HAP-1 (cell line): ENCODE measurements at regions not wholly inside any gene's neighbourhood (a gene's known extent, or its start where the extent isn't known, plus 50 kb on each side); places are given as distances from the start of the nearest gene placed in this dataset.

Source experiments
- DNase-seq, 2 experiments: peaks; one replicate each; pipeline ENCODE4 v3.0.0-alpha.2; 2016 to 2020; ENCODE audit warnings: low spot score in 2 of 2
- H3K27me3 ChIP-seq: fragments of 250-450 bp; sonication (Bioruptor Pico); 2 replicates; pipeline ENCODE4 v1.5.1; 2020; ENCODE audit warnings: low read depth, mild to moderate bottlenecking, moderate library complexity
- H3K36me3 ChIP-seq: fragments of 250-450 bp; sonication (Bioruptor Pico); replicated peaks from 2 replicates; pipeline ENCODE4 v1.5.1; 2020; ENCODE audit warnings: mild to moderate bottlenecking
- H3K4me1 ChIP-seq: fragments of 250-450 bp; sonication (Bioruptor Pico); 2 replicates; pipeline ENCODE4 v1.5.1; 2020; ENCODE audit warnings: mild to moderate bottlenecking
- H3K4me3 ChIP-seq: fragments of 250-450 bp; sonication (Bioruptor Pico); 2 replicates; pipeline ENCODE4 v1.5.1; 2020; ENCODE audit warnings: mild to moderate bottlenecking, moderate library complexity
- H3K9me3 ChIP-seq: fragments of 250-450 bp; sonication (Bioruptor Pico); 2 replicates; pipeline ENCODE4 v1.5.1; 2020; ENCODE audit warnings: mild to moderate bottlenecking, moderate library complexity
- in situ Hi-C: fragments of 300-500 bp; cut with MboI; formaldehyde crosslinking; loops from 3 replicates; pipeline ENCODE4 v1.14.3; 2020; ENCODE audit warnings: low sequenced_read_pairs, inconsistent platforms, mixed read lengths

DNA sequence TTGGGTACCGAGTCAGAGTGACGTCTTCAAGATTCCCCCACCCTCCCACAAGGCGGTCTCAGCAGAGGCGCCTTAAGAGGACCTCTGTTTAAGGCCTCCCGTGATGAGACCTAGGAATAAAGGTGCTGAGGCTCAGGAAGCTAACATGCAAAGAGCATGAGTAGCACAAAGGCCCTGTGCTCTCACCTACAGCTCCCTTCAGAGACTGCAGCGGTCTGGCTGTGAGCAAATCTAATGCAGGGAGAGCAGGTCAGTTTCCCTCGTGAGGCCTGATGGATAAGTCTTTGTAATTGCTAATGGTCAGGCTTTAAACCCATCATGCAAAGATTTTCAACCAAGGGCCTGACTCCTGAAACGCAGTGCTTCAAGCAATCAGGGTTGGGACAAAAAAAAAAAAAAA is 909.3 kb upstream of the GHITM start:
- Histone ChIP-seq H3K4me3 (no peak overlapping the region), H3K36me3 (no peaks in the 10 kb centered on the region), H3K9me3 (no peaks in the 10 kb centered on the region), H3K4me1 (no peaks in the 10 kb centered on the region), H3K27me3 (no peaks in the 10 kb centered on the region)
- DNase-seq, result no peak
- in situ Hi-C loops, result no loop called here

DNA sequence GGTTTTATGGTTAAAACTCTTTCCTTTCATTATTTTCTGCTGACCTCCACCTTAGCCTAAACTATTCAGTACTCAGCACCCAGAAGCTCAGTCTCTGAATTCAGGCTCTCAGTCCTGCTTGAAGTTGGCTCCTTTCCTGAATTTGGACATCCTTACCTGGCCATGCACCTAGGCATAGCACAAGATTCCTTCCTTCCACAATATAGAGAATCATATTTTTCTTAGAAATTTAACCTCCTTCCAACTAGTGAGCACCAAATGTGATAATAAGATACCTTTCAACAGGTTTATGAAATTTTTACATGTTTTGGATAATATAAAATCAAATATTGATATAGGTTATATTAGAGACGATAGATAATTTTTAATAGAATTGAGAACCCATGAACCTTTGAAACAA is 905.6 kb upstream of the GHITM start:
- Histone ChIP-seq H3K9me3 (no peaks in the 10 kb centered on the region), H3K27me3 (no peaks in the 10 kb centered on the region), H3K36me3 (no peaks in the 10 kb centered on the region), H3K4me1 (no peaks in the 10 kb centered on the region), H3K4me3 (no peak overlapping the region)
- DNase-seq, result no peak
- in situ Hi-C loops, result no loop called here

DNA sequence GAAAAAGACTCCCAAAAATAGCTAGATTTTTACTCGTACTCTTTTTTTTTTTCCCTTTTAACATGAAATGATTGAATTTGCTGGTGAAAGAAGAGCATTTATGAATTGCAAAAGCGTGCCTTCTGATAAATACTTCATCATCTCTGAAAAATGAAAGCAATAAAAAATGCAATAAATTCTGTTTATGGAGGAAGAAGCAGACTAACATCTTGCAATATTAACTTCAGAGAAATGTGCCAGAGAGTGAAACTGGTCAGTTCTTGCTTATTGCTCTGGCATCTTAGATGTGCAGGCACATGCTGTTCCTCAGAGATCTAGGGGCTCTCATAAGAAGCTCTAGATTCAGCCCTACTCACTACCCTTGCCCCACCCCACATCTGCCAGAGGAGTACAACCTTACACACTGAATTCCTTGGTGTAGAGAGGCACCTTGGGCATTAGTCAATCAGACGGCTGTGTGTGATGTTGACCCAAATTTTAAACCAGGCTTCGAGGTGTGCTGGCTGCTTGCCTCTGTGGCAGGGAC is 891.1 kb upstream of the GHITM start:
- DNase-seq, result no peak
- H3K4me1 ChIP-seq, result no peaks in the 10 kb centered on the region
- H3K27me3 ChIP-seq, result no peaks in the 10 kb centered on the region
- H3K9me3 ChIP-seq, result no peaks in the 10 kb centered on the region
- no peaks in the 10 kb centered on the region for H3K36me3 ChIP-seq
- in situ Hi-C loops, result no loop called here
- no peak overlapping the region for H3K4me3 ChIP-seq

GRCh38 chr10:83250396-83250795 is 888.9 kb upstream of the GHITM start:
- Histone ChIP-seq H3K36me3 (no peaks in the 10 kb centered on the region), H3K4me3 (no peak overlapping the region), H3K4me1 (no peaks in the 10 kb centered on the region), H3K27me3 (no peaks in the 10 kb centered on the region), H3K9me3 (no peaks in the 10 kb centered on the region)
- in situ Hi-C loops, result no loop called here
- DNase-seq, result no peak

DNA sequence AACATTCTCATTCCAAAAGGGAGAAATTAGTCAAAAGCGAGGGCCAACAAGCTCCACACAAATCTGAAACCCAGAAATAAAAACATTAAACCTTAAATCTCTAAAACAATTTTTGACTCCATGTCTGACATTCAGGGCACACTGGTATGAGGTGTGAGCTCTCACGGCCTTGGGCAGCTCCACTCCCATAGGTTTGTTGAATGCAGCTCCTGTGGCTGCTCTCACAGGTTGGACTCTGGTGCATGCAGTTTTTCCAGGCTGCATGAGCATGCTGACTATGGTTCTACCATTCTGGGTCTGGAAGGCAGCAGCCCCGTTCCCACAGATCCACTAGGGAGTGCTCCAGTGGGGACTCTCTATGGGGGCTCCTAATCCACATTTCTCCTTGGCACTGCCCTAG is 887.1 kb upstream of the GHITM start:
- Histone ChIP-seq H3K4me1 (no peaks in the 10 kb centered on the region), H3K36me3 (no peaks in the 10 kb centered on the region), H3K9me3 (no peaks in the 10 kb centered on the region), H3K4me3 (no peak overlapping the region), H3K27me3 (no peaks in the 10 kb centered on the region)
- DNase-seq, result no peak
- in situ Hi-C loops, result no loop called here

DNA sequence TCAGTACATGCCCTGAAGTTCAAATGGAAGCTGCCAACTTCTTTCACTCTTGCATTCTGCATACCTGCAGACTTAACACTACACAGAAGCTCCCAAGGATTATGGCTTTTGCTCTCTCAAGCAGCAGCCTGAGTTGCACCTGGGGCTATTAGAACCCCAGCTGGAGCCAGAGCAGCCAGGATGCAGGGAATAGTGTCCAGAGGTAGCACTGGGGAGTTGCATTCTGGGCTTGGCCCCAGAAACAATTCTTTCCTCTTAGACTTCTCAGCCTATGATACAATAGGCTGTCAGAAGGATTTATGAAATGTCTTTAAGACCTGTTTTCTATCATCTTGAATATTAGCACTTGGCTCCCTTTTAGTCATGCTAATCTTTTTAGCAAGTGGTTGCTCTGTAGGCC is 886.7 kb upstream of the GHITM start:
- no peaks in the 10 kb centered on the region for H3K36me3 ChIP-seq
- no peak overlapping the region for H3K4me3 ChIP-seq
- H3K27me3 ChIP-seq, result no peaks in the 10 kb centered on the region
- no peak for DNase-seq
- no peaks in the 10 kb centered on the region for H3K9me3 ChIP-seq
- no peaks in the 10 kb centered on the region for H3K4me1 ChIP-seq
- in situ Hi-C loops, result no loop called here

DNA sequence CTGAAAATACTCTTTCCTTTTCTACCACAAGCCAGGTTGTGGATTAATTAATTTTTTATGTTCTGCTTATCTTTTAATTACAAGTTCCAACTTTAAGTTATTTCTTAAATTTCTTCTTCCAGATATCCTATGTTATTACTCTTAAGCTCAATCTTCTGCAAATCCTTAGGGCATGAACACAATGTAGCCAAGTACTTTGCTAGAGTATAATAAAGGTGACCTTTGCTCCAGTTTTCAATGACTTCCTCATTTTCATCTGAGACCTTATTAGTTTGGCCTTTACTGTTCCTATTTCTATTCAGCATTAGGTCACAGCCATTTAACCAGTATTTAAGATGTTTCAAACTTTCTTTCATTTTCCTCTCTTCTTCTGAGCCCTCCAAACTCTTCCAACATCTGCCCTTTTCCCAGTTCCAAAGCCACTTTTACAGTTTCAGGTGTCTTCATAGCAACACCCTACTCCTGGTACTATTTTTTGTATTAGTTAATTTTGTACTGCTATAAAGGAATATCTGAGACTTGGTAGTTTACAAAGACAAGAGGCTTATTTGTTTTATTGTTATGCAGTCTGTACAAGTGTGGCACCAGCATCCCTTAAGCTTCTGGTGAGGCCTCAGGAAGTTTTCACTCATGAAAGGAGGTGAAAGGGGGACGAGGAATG is 886.2 kb upstream of the GHITM start:
- H3K27me3 ChIP-seq, result no peaks in the 10 kb centered on the region
- no peaks in the 10 kb centered on the region for H3K4me1 ChIP-seq
- no peak for DNase-seq
- H3K36me3 ChIP-seq, result no peaks in the 10 kb centered on the region
- in situ Hi-C loops, result no loop called here
- H3K4me3 ChIP-seq, result no peak overlapping the region
- H3K9me3 ChIP-seq, result no peaks in the 10 kb centered on the region

DNA sequence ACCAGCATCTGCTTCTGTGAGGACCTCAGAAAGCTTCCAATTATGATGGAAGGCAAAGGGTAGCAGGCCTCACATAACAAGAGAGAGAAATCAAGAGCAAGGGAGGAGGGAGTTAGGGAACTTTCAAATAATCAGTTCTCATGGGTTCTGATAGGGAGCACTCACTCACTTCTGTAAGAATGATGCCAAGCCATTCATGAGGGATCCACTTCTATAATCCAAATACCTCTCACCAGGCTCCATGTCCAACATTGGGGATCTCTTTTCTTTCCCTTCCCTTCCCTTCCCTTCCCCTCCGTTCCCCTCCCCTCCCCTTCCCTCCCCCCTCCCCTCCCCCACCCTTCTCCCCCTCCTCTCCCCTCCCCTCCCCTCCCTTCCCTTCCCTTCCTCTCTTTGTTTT is 884.6 kb upstream of the GHITM start:
- Histone ChIP-seq H3K36me3 (no peaks in the 10 kb centered on the region), H3K9me3 (no peaks in the 10 kb centered on the region)
- in situ Hi-C loops, result no loop called here

GRCh38 chr10:83262434-83262833 is 876.9 kb upstream of the GHITM start:
- no peak for DNase-seq
- Histone ChIP-seq H3K4me3 (no peak overlapping the region), H3K27me3 (no peaks in the 10 kb centered on the region), H3K9me3 (no peaks in the 10 kb centered on the region), H3K4me1 (no peaks in the 10 kb centered on the region), H3K36me3 (no peaks in the 10 kb centered on the region)
- in situ Hi-C loops, result no loop called here

More for the DNA sequence above, 884.6 kb upstream of the GHITM start:
- H3K4me1 ChIP-seq, result no peaks in the 10 kb centered on the region
- no peak overlapping the region for H3K4me3 ChIP-seq
- no peaks in the 10 kb centered on the region for H3K27me3 ChIP-seq
- DNase-seq, result no peak

- Histone ChIP-seq H3K4me3 (no peak overlapping the region), H3K36me3 (no peaks in the 10 kb centered on the region), H3K4me1 (no peaks in the 10 kb centered on the region), H3K9me3 (no peaks in the 10 kb centered on the region), H3K27me3 (no peaks in the 10 kb centered on the region)
- DNase-seq, result no peak
- in situ Hi-C loops, result no loop called here
Measured at GRCh38 chr10:83272666-83273434, 866.5 kb upstream of the GHITM start.

DNA sequence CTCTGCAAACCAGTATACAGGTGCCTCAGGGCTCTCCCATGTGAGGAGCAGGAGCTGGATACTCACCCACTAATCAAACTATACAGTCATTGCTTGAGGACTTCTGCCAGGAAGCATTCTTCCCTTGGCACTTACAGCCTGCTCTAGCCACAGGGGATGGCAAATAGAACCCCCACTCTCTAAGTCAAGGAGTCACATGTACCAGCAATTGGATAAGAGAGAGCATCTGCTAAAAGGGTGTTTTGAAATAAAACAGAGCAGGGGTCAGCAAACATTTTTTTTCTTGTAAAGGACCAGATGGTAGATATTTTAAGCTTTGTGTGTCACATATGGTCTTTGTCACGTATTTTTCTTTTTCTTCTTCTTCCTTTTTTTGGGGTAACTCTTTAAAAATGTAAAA is 865.2 kb upstream of the GHITM start:
- DNase-seq, result no peak
- Histone ChIP-seq H3K27me3 (no peaks in the 10 kb centered on the region), H3K9me3 (no peaks in the 10 kb centered on the region), H3K4me1 (no peaks in the 10 kb centered on the region), H3K4me3 (no peak overlapping the region), H3K36me3 (no peaks in the 10 kb centered on the region)
- in situ Hi-C loops, result no loop called here

DNA sequence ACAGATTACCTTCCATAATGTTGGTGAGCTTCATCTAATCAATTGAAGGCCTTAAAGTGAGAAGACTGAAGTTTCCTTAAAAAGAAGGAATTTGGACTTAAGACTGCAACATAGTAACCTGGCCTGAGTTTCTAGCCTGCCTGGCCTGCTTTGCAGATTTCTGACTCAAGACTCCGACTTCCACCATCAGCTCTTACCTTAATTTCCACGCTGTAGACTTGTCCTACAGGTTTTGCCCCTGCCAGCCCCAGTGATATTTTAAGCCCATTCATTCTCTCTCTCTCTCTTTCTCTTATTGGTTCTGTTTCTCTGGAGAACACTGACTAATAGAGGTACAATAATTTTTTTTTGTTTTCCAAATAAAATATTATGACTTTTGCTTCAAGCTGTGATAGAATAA is 862.3 kb upstream of the GHITM start:
- DNase-seq, result no peak
- Histone ChIP-seq H3K4me1 (no peaks in the 10 kb centered on the region), H3K4me3 (no peak overlapping the region), H3K36me3 (no peaks in the 10 kb centered on the region), H3K9me3 (no peaks in the 10 kb centered on the region), H3K27me3 (no peaks in the 10 kb centered on the region)
- in situ Hi-C loops, result no loop called here

DNA sequence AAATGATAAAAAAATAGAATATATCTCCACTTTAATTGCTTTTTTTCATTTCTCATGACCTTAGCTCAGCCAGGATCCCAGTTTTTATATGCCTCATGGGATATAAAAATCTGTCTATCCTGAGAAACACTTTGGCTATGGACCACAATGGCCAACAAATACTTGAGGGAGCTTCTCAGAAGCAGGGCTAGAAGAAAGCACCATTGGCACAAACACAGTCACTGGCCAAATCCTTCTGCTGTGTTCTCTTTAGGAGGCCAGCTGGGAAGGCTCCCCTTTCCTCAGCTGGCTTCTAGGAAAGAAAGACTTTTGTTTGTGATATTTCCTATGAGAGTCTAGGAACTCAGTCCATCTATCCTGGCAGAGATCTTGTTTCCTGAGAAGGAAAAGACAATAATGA is 856.2 kb upstream of the GHITM start:
- Histone ChIP-seq H3K36me3 (no peaks in the 10 kb centered on the region), H3K4me1 (no peaks in the 10 kb centered on the region), H3K9me3 (no peaks in the 10 kb centered on the region), H3K27me3 (no peaks in the 10 kb centered on the region), H3K4me3 (no peak overlapping the region)
- no peak for DNase-seq
- in situ Hi-C loops, result no loop called here

GRCh38 chr10:83287374-83287773 is 851.9 kb upstream of the GHITM start:
- no peak overlapping the region for H3K4me3 ChIP-seq
- no peaks in the 10 kb centered on the region for H3K36me3 ChIP-seq
- H3K27me3 ChIP-seq, result no peaks in the 10 kb centered on the region
- no peak for DNase-seq
- no peaks in the 10 kb centered on the region for H3K9me3 ChIP-seq
- H3K4me1 ChIP-seq, result no peaks in the 10 kb centered on the region
- in situ Hi-C loops, result no loop called here
